Epithelial cell of esophagus (primary cell): ENCODE measurements at regions not wholly inside any gene's neighbourhood (a gene's known extent, or its start where the extent isn't known, plus 50 kb on each side); places are given as distances from the start of the nearest gene placed in this dataset.

Source experiments
- DNase-seq: peaks from one replicate; pipeline ENCODE4 v3.0.0; 2010; ENCODE audit warnings: low read depth
- H3K4me3 ChIP-seq: 2 replicates; pipeline ENCODE4 v1.5.1; 2011; ENCODE audit warnings: mild to moderate bottlenecking, low read length, control low read depth
- TF ChIP-seq, protein P1 (sequence below): IDR thresholded peaks from 2 replicates; pipeline ENCODE4 v1.5.1; 2011; ENCODE audit warnings: low read depth, mild to moderate bottlenecking, low read length, control low read depth, inconsistent platforms; ENCODE audit not compliant: insufficient read depth; ENCODE audit errors: missing control alignments

GRCh38 chr6:5937169-5937909 lies 69.4 kb downstream of the NRN1 start:
- no peak for DNase-seq
- H3K4me3 ChIP-seq = no peak overlapping the region
- TF ChIP-seq, protein P1, sequence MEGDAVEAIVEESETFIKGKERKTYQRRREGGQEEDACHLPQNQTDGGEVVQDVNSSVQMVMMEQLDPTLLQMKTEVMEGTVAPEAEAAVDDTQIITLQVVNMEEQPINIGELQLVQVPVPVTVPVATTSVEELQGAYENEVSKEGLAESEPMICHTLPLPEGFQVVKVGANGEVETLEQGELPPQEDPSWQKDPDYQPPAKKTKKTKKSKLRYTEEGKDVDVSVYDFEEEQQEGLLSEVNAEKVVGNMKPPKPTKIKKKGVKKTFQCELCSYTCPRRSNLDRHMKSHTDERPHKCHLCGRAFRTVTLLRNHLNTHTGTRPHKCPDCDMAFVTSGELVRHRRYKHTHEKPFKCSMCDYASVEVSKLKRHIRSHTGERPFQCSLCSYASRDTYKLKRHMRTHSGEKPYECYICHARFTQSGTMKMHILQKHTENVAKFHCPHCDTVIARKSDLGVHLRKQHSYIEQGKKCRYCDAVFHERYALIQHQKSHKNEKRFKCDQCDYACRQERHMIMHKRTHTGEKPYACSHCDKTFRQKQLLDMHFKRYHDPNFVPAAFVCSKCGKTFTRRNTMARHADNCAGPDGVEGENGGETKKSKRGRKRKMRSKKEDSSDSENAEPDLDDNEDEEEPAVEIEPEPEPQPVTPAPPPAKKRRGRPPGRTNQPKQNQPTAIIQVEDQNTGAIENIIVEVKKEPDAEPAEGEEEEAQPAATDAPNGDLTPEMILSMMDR = no peak

- TF ChIP-seq, protein P1 = no peak
Observed at GRCh38 chr6:5936631-5937030, 70.1 kb downstream of the NRN1 start.

DNA sequence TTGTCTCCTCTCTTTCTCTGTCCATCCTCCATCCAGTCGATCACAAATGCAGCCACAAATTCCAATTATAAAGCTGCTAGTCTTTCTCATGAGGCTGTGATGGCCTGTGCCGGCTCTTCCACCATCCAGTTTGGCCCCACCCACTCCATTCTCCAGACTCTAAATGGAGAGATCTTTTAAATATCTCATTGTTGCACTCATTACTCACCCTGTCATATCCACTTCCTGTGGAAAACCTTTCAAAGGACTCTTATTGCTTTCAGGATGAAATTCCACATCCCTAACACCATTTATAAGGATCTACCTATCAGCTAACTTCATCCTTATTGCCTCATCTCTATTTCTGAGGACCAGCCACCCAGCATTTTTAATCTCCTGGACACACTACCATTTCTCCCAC lies 70.6 kb downstream of the NRN1 start:
- no peak overlapping the region for H3K4me3 ChIP-seq
- TF ChIP-seq, protein P1 = no peak
- DNase-seq = no peak

More at GRCh38 chr6:5936631-5937030, 70.1 kb downstream of the NRN1 start:
- H3K4me3 ChIP-seq = no peak overlapping the region
- no peak for DNase-seq

GRCh38 chr6:5930968-5931367 lies 75.8 kb downstream of the NRN1 start:
- DNase-seq = no peak
- H3K4me3 ChIP-seq = no peak overlapping the region
- TF ChIP-seq, protein P1 = no peak

- H3K4me3 ChIP-seq = no peak overlapping the region
- TF ChIP-seq, protein P1 = no peak
- no peak for DNase-seq
Observed at GRCh38 chr6:5930143-5930770, 76.5 kb downstream of the NRN1 start.

DNA sequence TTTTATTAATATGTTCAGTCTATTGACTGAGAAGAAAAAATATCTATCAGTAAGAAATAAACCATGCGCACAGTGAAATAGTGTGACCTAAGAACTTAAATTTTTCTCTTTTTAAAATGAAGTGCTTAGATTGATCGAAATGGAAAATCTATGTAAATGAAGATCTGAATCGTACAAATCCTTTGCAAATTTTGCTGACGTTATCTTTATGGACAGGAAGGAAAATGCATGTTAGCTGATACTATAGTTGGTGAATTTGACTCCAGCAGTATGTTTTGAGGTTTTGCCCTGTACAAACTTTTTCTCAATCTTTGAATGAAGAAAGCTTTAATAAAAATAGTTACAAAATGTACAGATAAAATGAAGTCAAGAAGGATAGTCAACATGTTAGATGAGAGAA lies 82.9 kb downstream of the NRN1 start:
- DNase-seq = no peak
- TF ChIP-seq, protein P1 = no peak
- no peak overlapping the region for H3K4me3 ChIP-seq
